HepG2 (cell line): ENCODE measurements at regions not wholly inside any gene's neighbourhood (a gene's known extent, or its start where the extent isn't known, plus 50 kb on each side); places are given as distances from the start of the nearest gene placed in this dataset.

Experiments
- ATAC-seq: fragments of 200-7000 bp; cut with Tn5 transposase; 3 replicates; pipeline ENCODE4 v1.9.1; 2020; ENCODE audit warnings: mild to moderate bottlenecking, moderate library complexity
- BruUV-seq: library from RNA; stranded (reverse); fragments of 400-500 nt; replicated peaks from 2 replicates; lab custom pipeline; 2021; lab: Mats Ljungman, UMichigan
- CTCF ChIA-PET: fragments of 300-600 bp; formaldehyde crosslinking; extraction: SDS; loops from one replicate; lab custom pipeline; 2021; ENCODE audit warnings: low total read pairs, inconsistent platforms, low intra/inter-chr PET ratio; lab: Yijun Ruan, JAX
- POLR2A ChIA-PET: fragments of 350-600 bp; sonication (Branson Sonifier 250); formaldehyde crosslinking; loops from one replicate; lab custom pipeline; 2020; ENCODE audit warnings: antibody characterized with exemption, inconsistent platforms; lab: Yijun Ruan, JAX
- DNase-seq: peaks from one replicate; pipeline ENCODE4 v3.0.0-alpha.2; 2015; ENCODE audit warnings: low spot score
- FAIRE-seq: peaks from 3 replicates; lab custom pipeline; 2011; peaks lifted over from hg19 to GRCh38; lab: Jason Lieb, UNC
- H2AFZ ChIP-seq: one replicate; pipeline ENCODE4 v1.6.1; 2011; ENCODE audit warnings: low read length, inconsistent platforms
- H3K27ac ChIP-seq: fragments of 300-600 bp; 3 replicates; pipeline ENCODE4 v1.8.0; 2011; ENCODE audit warnings: mixed run types, mild to moderate bottlenecking, mixed read lengths, low read length, inconsistent platforms; ENCODE audit not compliant: insufficient read depth; ENCODE audit errors: extremely low read length
- H3K27me3 ChIP-seq, 2 experiments: fragments of 200-600 bp in 1 of 2; 2 replicates in 1 of 2; 3 replicates in 1 of 2; pipeline versions ENCODE4 v1.6.0 to v1.8.0; 2011; ENCODE audit warnings: low read length in 2 of 2, mild to moderate bottlenecking in 2 of 2, moderate library complexity in 2 of 2, inconsistent platforms in 1 of 2; ENCODE audit not compliant: insufficient read depth in 2 of 2, control insufficient read depth in 1 of 2
- H3K36me3 ChIP-seq, 2 experiments: fragments of 200-600 bp in 1 of 2; replicated peaks in 1 of 2; 2 replicates in 1 of 2; 3 replicates in 1 of 2; pipeline versions ENCODE4 v1.5.1 to v1.8.0; 2011; ENCODE audit warnings: low read length in 2 of 2, inconsistent platforms in 1 of 2; ENCODE audit not compliant: insufficient read depth in 2 of 2, control insufficient read depth in 1 of 2
- H3K4me1 ChIP-seq: 2 replicates; pipeline ENCODE4 v1.5.1; 2012; ENCODE audit warnings: low read length, inconsistent platforms; ENCODE audit not compliant: insufficient read depth
- H3K4me2 ChIP-seq: 2 replicates; pipeline ENCODE4 v1.6.0; 2011; ENCODE audit warnings: low read depth, low read length, inconsistent platforms
- H3K4me3 ChIP-seq, 3 experiments: fragments of 200-600 bp in 1 of 3; sonication (generic), shearing (Covaris generic) in 1 of 3; replicated peaks in 1 of 3; 2 replicates each; pipeline ENCODE4 v1.5.1; 2011 to 2016; ENCODE audit warnings: low read length in 3 of 3, inconsistent platforms in 2 of 3, low read depth in 2 of 3, mild to moderate bottlenecking in 2 of 3, control low read depth in 1 of 3, mixed read lengths in 1 of 3; ENCODE audit not compliant: insufficient read depth in 1 of 3
- H3K79me2 ChIP-seq: one replicate; pipeline ENCODE4 v1.6.1; 2011; ENCODE audit warnings: low read length, inconsistent platforms; ENCODE audit not compliant: insufficient read depth
- H3K9ac ChIP-seq: 2 replicates; pipeline ENCODE4 v1.6.0; 2011; ENCODE audit warnings: mild to moderate bottlenecking, low read depth, low read length, inconsistent platforms; ENCODE audit not compliant: insufficient read depth
- H3K9me3 ChIP-seq: 2 replicates; pipeline ENCODE4 v1.5.1; 2012; ENCODE audit warnings: mild to moderate bottlenecking, low read length
- H4K20me1 ChIP-seq: 2 replicates; pipeline ENCODE4 v1.6.0; 2011; ENCODE audit warnings: inconsistent platforms, mild to moderate bottlenecking, low read length, moderate library complexity; ENCODE audit not compliant: insufficient read depth
- EED ChIP-seq: sonication (generic); formaldehyde crosslinking; IDR thresholded peaks from 2 replicates; pipeline ENCODE4 v1.5.0; 2020; ENCODE audit warnings: mild to moderate bottlenecking, missing genetic modification reagents
- KLF12 ChIP-seq: sonication (generic); formaldehyde crosslinking; IDR thresholded peaks from 2 replicates; pipeline ENCODE4 v1.4.0; 2020; ENCODE audit warnings: missing genetic modification reagents, borderline replicate concordance
- MXI1 ChIP-seq: IDR thresholded peaks from 3 replicates; pipeline ENCODE4 v1.6.1; 2012; ENCODE audit warnings: low read depth, low read length, inconsistent platforms, borderline replicate concordance
- NRL ChIP-seq: sonication (generic); formaldehyde crosslinking; IDR thresholded peaks from 2 replicates; pipeline ENCODE4 v1.5.0; 2020; ENCODE audit warnings: missing genetic modification reagents, mild to moderate bottlenecking, moderate library complexity, borderline replicate concordance
- RBM39 ChIP-seq: fragments of 200-400 bp; formaldehyde crosslinking; IDR thresholded peaks from one replicate; pipeline ENCODE4 v1.6.1; 2018; ENCODE audit warnings: antibody characterized with exemption, mild to moderate bottlenecking, low read depth, low read length; ENCODE audit not compliant: poor library complexity, severe bottlenecking
- SIN3A ChIP-seq: IDR thresholded peaks from 2 replicates; pipeline ENCODE4 v1.6.1; 2011; ENCODE audit warnings: low read depth, mild to moderate bottlenecking, control low read depth, low read length, borderline replicate concordance
- SOX5 ChIP-seq: IDR thresholded peaks from 2 replicates; pipeline ENCODE4 v1.6.1; 2016; ENCODE audit warnings: borderline replicate concordance
- SP5 ChIP-seq: IDR thresholded peaks from 2 replicates; pipeline ENCODE4 v1.6.1; 2016; ENCODE audit warnings: low read depth, borderline replicate concordance
- TGIF2 ChIP-seq: IDR thresholded peaks from 2 replicates; pipeline ENCODE4 v1.6.1; 2016; ENCODE audit warnings: control low read depth, missing compliant biosample characterization
- ZNF337 ChIP-seq: sonication (generic); formaldehyde crosslinking; IDR thresholded peaks from 2 replicates; pipeline ENCODE4 v1.5.1; 2020; ENCODE audit warnings: missing genetic modification reagents, low read depth, mild to moderate bottlenecking, borderline replicate concordance
- ZNF563 ChIP-seq: sonication (generic); formaldehyde crosslinking; IDR thresholded peaks from 2 replicates; pipeline ENCODE4 v1.8.0; 2022; ENCODE audit warnings: mild to moderate bottlenecking, moderate library complexity, missing genetic modification reagents
- ZNF740 ChIP-seq: sonication (generic); formaldehyde crosslinking; IDR thresholded peaks from 2 replicates; pipeline ENCODE4 v1.4.0; 2020; ENCODE audit warnings: missing genetic modification reagents
- WGBS: methylation state at CpG from one replicate; pipeline ENCODE4 v1.1.6; 2017; ENCODE audit warnings: low lambda C conversion rate; 5-methylcytosine and 5-hydroxymethylcytosine counted together
- in situ Hi-C: cut with HindIII; loops from 2 replicates; pipeline ENCODE4 v1.10.0; 2017; ENCODE audit warnings: low pct_unique_long_range_greater_than_20kb; ENCODE audit not compliant: extremely low pct_ligation_motif_present
- intact Hi-C: fragments of 100-400 bp; cut with micrococcal nuclease; formaldehyde crosslinking; loops from one replicate; pipeline ENCODE4 v1.10.0; 2022; ENCODE audit not compliant: unreplicated experiment
- TF ChIP-seq, protein P1 (sequence below): sonication (generic); formaldehyde crosslinking; IDR thresholded peaks from 2 replicates; pipeline ENCODE4 v1.5.0; 2020; ENCODE audit warnings: mild to moderate bottlenecking, missing genetic modification reagents, moderate library complexity
- TF ChIP-seq, protein P2 (sequence below): sonication (generic); formaldehyde crosslinking; IDR thresholded peaks from 2 replicates; pipeline ENCODE4 v1.5.1; 2020; ENCODE audit warnings: mild to moderate bottlenecking, missing genetic modification reagents, borderline replicate concordance
- TF ChIP-seq, protein P3 (sequence below): sonication (generic); formaldehyde crosslinking; IDR thresholded peaks from 2 replicates; pipeline ENCODE4 v1.4.0; 2020; ENCODE audit warnings: missing genetic modification reagents

GRCh38 chr2:126975671-126976655, 77.3 kb downstream of the TEX51 start (continued):
- no peak for TF ChIP-seq ZNF337
- 0 out of 2 replicates have a peak, but pooled peaks have one; percentile 26 for TF ChIP-seq ZNF563 (CRISPR knock-in tag)
- TF ChIP-seq SOX5: no peak
- TF ChIP-seq, protein P1, sequence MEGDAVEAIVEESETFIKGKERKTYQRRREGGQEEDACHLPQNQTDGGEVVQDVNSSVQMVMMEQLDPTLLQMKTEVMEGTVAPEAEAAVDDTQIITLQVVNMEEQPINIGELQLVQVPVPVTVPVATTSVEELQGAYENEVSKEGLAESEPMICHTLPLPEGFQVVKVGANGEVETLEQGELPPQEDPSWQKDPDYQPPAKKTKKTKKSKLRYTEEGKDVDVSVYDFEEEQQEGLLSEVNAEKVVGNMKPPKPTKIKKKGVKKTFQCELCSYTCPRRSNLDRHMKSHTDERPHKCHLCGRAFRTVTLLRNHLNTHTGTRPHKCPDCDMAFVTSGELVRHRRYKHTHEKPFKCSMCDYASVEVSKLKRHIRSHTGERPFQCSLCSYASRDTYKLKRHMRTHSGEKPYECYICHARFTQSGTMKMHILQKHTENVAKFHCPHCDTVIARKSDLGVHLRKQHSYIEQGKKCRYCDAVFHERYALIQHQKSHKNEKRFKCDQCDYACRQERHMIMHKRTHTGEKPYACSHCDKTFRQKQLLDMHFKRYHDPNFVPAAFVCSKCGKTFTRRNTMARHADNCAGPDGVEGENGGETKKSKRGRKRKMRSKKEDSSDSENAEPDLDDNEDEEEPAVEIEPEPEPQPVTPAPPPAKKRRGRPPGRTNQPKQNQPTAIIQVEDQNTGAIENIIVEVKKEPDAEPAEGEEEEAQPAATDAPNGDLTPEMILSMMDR: peak; percentile 26; the same call in 1 of the 2 replicates
- TF ChIP-seq SIN3A: no peak
- TF ChIP-seq RBM39: peak; percentile 49
- TF ChIP-seq NRL (CRISPR knock-in tag): no peak
- 0 out of 2 replicates have a peak, but pooled peaks have one; percentile 25 for TF ChIP-seq SP5 (CRISPR knock-in tag)
- TF ChIP-seq KLF12 (CRISPR knock-in tag): no peak

DNA sequence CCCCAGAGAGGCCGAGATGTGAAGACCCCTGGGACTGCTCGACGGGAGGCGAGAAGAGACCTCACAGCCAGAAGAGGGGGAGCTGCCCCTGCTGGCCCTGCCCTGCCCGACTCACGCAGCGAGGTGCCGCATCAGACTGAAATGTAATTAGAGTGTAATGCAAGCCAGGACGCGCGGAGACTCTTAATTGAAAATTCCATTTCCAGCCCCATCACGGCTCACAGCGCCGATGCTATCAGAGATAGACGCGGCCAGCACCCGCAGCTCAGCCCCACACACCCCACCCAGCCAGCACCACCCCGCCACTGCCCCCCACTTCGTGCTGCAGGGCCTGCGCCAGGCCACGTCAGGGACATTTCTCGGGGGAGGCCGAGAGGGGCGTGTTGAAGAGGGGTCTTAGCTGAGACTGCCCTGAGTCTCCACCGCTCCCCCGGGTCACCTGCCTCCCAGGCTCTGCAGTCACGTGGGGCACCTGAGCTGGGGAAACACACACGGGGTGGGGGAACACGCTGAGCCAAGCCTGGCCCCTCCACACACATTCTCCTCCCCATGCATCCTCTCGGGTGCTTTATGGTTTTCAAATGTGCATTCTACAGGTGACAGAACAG, 78.1 kb downstream of the TEX51 start:
- intact Hi-C loops: loop anchor here (10.0 kb wide), 1 partner anchor 1232 kb away; no protein-coding TSS in a partner anchor
- POLR2A ChIA-PET: interaction anchor here (0.8 to 2.3 kb wide), 2 partner anchors 13 to 20 kb away, joined by 5 to 14 read pairs; no protein-coding TSS in a partner anchor
- TF ChIP-seq EED (CRISPR knock-in tag) (no peak), TGIF2 (no peak), ZNF740 (no peak), MXI1 (no peak)
- TF ChIP-seq, protein P2, sequence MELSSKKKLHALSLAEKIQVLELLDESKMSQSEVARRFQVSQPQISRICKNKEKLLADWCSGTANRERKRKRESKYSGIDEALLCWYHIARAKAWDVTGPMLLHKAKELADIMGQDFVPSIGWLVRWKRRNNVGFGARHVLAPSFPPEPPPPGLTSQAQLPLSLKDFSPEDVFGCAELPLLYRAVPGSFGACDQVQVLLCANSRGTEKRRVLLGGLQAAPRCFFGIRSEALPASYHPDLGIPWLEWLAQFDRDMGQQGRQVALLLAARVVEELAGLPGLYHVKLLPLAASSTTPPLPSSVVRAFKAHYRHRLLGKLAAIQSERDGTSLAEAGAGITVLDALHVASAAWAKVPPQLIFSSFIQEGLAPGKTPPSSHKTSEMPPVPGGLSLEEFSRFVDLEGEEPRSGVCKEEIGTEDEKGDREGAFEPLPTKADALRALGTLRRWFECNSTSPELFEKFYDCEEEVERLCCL (CRISPR knock-in tag): no peak
- TF ChIP-seq, protein P3, sequence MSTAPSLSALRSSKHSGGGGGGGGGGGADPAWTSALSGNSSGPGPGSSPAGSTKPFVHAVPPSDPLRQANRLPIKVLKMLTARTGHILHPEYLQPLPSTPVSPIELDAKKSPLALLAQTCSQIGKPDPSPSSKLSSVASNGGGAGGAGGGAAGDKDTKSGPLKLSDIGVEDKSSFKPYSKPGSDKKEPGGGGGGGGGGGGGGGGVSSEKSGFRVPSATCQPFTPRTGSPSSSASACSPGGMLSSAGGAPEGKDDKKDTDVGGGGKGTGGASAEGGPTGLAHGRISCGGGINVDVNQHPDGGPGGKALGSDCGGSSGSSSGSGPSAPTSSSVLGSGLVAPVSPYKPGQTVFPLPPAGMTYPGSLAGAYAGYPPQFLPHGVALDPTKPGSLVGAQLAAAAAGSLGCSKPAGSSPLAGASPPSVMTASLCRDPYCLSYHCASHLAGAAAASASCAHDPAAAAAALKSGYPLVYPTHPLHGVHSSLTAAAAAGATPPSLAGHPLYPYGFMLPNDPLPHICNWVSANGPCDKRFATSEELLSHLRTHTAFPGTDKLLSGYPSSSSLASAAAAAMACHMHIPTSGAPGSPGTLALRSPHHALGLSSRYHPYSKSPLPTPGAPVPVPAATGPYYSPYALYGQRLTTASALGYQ (CRISPR knock-in tag): no peak

More for the DNA sequence above, 78.1 kb downstream of the TEX51 start:
- Histone ChIP-seq H4K20me1 (no peaks in the 10 kb centered on the region), H3K9ac (no peak overlapping the region), H2AFZ (no peak overlapping the region), H3K27ac (no peak overlapping the region), H3K79me2 (no peaks in the 10 kb centered on the region), H3K4me1 (peaks cover 65% of the 10 kb centered on the region), H3K4me3 (no peak overlapping the region), H3K9me3 (no peaks in the 10 kb centered on the region), H3K4me2 (no peak overlapping the region), H3K36me3 (no peaks in the 10 kb centered on the region), H3K27me3 (no peaks in the 10 kb centered on the region)
- in situ Hi-C loops: no loop called here
- WGBS: 84% methylated on average over 26 of the region's 30 CpGs
- ATAC-seq: no peak
- no peak for DNase-seq
- CTCF ChIA-PET: no interaction called here
- no TSS peak for BruUV-seq
- no peak for FAIRE-seq
